HG02678 (cell line): ENCODE measurements at regions not wholly inside any gene's neighbourhood (a gene's known extent, or its start where the extent isn't known, plus 50 kb on each side); places are given as distances from the start of the nearest gene placed in this dataset.
"Not testable (repeated sequence)": the region's sequence is repeated elsewhere in the genome, so short reads cannot be mapped to it uniquely, and the experiment has no call there.

Source experiments
- ATAC-seq: cut with Tn5 transposase; IDR thresholded peaks from one replicate; pipeline ENCODE4 v1.9.1; 2021; ENCODE audit warnings: mild to moderate bottlenecking, moderate library complexity; ENCODE audit not compliant: unreplicated experiment

GRCh38 chr5:42989190-42989589 is 50.9 kb downstream of the ANXA2R start:
- ATAC-seq: no peak

- no peak for ATAC-seq
These were observed 51.6 kb downstream of the ANXA2R start for GRCh38 chr5:42988568-42988967.

GRCh38 chr5:42985129-42986037 is 54.7 kb downstream of the ANXA2R start:
- ATAC-seq: no peak

- no peak for ATAC-seq
These were observed 55.8 kb downstream of the ANXA2R start for GRCh38 chr5:42984307-42984706.

- no peak for ATAC-seq
These were observed 58.0 kb downstream of the ANXA2R start for GRCh38 chr5:42982107-42982622.

GRCh38 chr5:42981417-42982106 is 58.6 kb downstream of the ANXA2R start:
- ATAC-seq: not testable (repeated sequence)

GRCh38 chr5:42981015-42981414 is 59.1 kb downstream of the ANXA2R start:
- not testable (repeated sequence) for ATAC-seq

GRCh38 chr5:42980391-42980790 is 59.7 kb downstream of the ANXA2R start:
- ATAC-seq: not testable (repeated sequence)

- not testable (repeated sequence) for ATAC-seq
These were observed 60.9 kb downstream of the ANXA2R start for GRCh38 chr5:42979242-42979641.

- no peak for ATAC-seq
These were observed 65.6 kb downstream of the ANXA2R start for GRCh38 chr5:42974536-42974935.

GRCh38 chr5:42970636-42971559 is 69.2 kb downstream of the ANXA2R start:
- ATAC-seq: no peak

- ATAC-seq: no peak
These were observed 74.2 kb downstream of the ANXA2R start for GRCh38 chr5:42965934-42966333.

GRCh38 chr5:42963412-42963811 is 76.7 kb downstream of the ANXA2R start:
- no peak for ATAC-seq

- no peak for ATAC-seq
These were observed 78.0 kb downstream of the ANXA2R start for GRCh38 chr5:42962124-42962523.

- ATAC-seq: no peak
These were observed 79.6 kb downstream of the ANXA2R start for GRCh38 chr5:42960506-42960905.

- ATAC-seq: no peak
These were observed 83.6 kb downstream of the ANXA2R start for GRCh38 chr5:42956551-42956950.

- ATAC-seq: no peak
These were observed 87.1 kb downstream of the ANXA2R start for GRCh38 chr5:42953041-42953440.

GRCh38 chr5:42952578-42952974 is 87.5 kb downstream of the ANXA2R start:
- no peak for ATAC-seq

- ATAC-seq: peak; percentile 30
These were observed 88.8 kb downstream of the ANXA2R start for GRCh38 chr5:42951293-42951840.
